ENCODE measurements at regions not wholly inside any gene's neighbourhood (a gene's known extent, or its start where the extent isn't known, plus 50 kb on each side); places are given as distances from the start of the nearest gene placed in this dataset.
"Not testable (repeated sequence)": the region's sequence is repeated elsewhere in the genome, so short reads cannot be mapped to it uniquely, and the experiment has no call there.

GRCh38 chr3:94406595-94406994, 343.7 kb downstream of the NSUN3 start:
- DNase-seq (ENCODE audit: low spot score) = no peak

- not testable (repeated sequence) for DNase-seq (ENCODE audit: low spot score)
Observed at GRCh38 chr3:94412936-94413335, 350.1 kb downstream of the NSUN3 start.

- DNase-seq (ENCODE audit: low spot score) = no peak
Observed at GRCh38 chr3:94413336-94414108, 350.7 kb downstream of the NSUN3 start.

GRCh38 chr3:94414418-94414817, 351.6 kb downstream of the NSUN3 start:
- no peak for DNase-seq (ENCODE audit: low spot score)

- no peak for DNase-seq (ENCODE audit: low spot score)
Observed at GRCh38 chr3:94416768-94417167, 353.9 kb downstream of the NSUN3 start.

- no peak for DNase-seq (ENCODE audit: low spot score)
Observed at GRCh38 chr3:94417963-94418455, 355.1 kb downstream of the NSUN3 start.

GRCh38 chr3:94420931-94421330, 358.1 kb downstream of the NSUN3 start:
- no peak for DNase-seq (ENCODE audit: low spot score)

- DNase-seq (ENCODE audit: low spot score) = no peak
Observed at GRCh38 chr3:94423578-94423977, 360.7 kb downstream of the NSUN3 start.

GRCh38 chr3:94429517-94429916, 366.7 kb downstream of the NSUN3 start:
- no peak for DNase-seq (ENCODE audit: low spot score)

- DNase-seq (ENCODE audit: low spot score) = no peak
Observed at GRCh38 chr3:94431876-94432570, 369.2 kb downstream of the NSUN3 start.

GRCh38 chr3:94433811-94434210, 370.9 kb downstream of the NSUN3 start:
- no peak for DNase-seq (ENCODE audit: low spot score)

- peak; percentile 40 for DNase-seq (ENCODE audit: low spot score)
Observed at GRCh38 chr3:94440767-94441493, 378.1 kb downstream of the NSUN3 start.

GRCh38 chr3:94441494-94441847, 378.6 kb downstream of the NSUN3 start:
- DNase-seq (ENCODE audit: low spot score) = no peak

GRCh38 chr3:94453864-94454263, 391.0 kb downstream of the NSUN3 start:
- no peak for DNase-seq (ENCODE audit: low spot score)

GRCh38 chr3:94459167-94459566, 396.3 kb downstream of the NSUN3 start:
- no peak for DNase-seq (ENCODE audit: low spot score)

- no peak for DNase-seq (ENCODE audit: low spot score)
Observed at GRCh38 chr3:94460931-94461330, 398.1 kb downstream of the NSUN3 start.

- DNase-seq (ENCODE audit: low spot score) = no peak
Observed at GRCh38 chr3:94462931-94463330, 400.1 kb downstream of the NSUN3 start.

GRCh38 chr3:94472511-94472910, 409.6 kb downstream of the NSUN3 start:
- no peak for DNase-seq (ENCODE audit: low spot score)

GRCh38 chr3:94481226-94481898, 418.5 kb downstream of the NSUN3 start:
- DNase-seq (ENCODE audit: low spot score) = no peak

- no peak for DNase-seq (ENCODE audit: low spot score)
Observed at GRCh38 chr3:94482686-94483085, 419.8 kb downstream of the NSUN3 start.

GRCh38 chr3:94483403-94483802, 420.5 kb downstream of the NSUN3 start:
- DNase-seq (ENCODE audit: low spot score) = no peak

- DNase-seq (ENCODE audit: low spot score) = no peak
Observed at GRCh38 chr3:94494992-94495391, 432.1 kb downstream of the NSUN3 start.
